Urinary bladder (tissue), 3 donors: ENCODE measurements at regions not wholly inside any gene's neighbourhood (a gene's known extent, or its start where the extent isn't known, plus 50 kb on each side); places are given as distances from the start of the nearest gene placed in this dataset.

Experiments
- DNase-seq: peaks from one replicate; pipeline ENCODE4 v3.0.0-alpha.2; 2015; ENCODE audit errors: extremely low spot score
- H3K27ac ChIP-seq: one replicate; pipeline ENCODE4 v1.5.1; 2013; ENCODE audit warnings: low read depth, mild to moderate bottlenecking, moderate library complexity
- H3K36me3 ChIP-seq: one replicate; pipeline ENCODE4 v1.6.1; 2013; ENCODE audit warnings: mild to moderate bottlenecking, moderate library complexity; ENCODE audit not compliant: insufficient read depth
- H3K4me1 ChIP-seq: one replicate; pipeline ENCODE4 v1.6.1; 2013; ENCODE audit warnings: mild to moderate bottlenecking, moderate library complexity; ENCODE audit not compliant: insufficient read depth
- H3K4me3 ChIP-seq: one replicate; pipeline ENCODE4 v1.5.1; 2013; ENCODE audit warnings: low read depth, low read length
- WGBS: extraction: QIAGEN DNeasy Blood & Tissue Kit; methylation state at CpG from one replicate; pipeline ENCODE4 v1.1.7; 2013; 5-methylcytosine and 5-hydroxymethylcytosine counted together
- donor health status: healthy with polysubstance abuse.
- donor health status: healthy.

DNA sequence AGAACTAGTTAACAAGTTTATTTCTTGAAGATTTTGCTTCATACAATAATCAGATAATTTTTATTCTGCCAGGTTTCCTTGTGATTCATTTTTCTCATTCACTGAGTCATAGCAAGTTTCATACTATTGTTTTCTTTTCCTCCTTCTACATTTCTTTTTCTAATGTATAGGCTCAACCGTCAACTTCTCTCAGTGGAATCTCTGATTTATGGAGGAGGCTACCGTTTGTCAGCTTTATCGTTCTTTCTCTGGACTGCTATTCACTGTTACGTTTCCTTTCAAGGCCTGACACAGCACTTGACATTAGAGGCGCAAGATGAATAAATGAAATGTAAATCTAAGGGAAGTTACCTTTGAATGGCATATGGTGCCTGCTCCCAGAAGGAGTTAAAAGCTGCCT is 284.3 kb upstream of the NR5A2 start:
- WGBS = 35% methylated on average over 5 of the region's 5 CpGs
- Histone ChIP-seq H3K4me3 (no peak overlapping the region), H3K36me3 (no peaks in the 10 kb centered on the region), H3K27ac (no peak overlapping the region), H3K4me1 (no peaks in the 10 kb centered on the region)
- DNase-seq = no peak

DNA sequence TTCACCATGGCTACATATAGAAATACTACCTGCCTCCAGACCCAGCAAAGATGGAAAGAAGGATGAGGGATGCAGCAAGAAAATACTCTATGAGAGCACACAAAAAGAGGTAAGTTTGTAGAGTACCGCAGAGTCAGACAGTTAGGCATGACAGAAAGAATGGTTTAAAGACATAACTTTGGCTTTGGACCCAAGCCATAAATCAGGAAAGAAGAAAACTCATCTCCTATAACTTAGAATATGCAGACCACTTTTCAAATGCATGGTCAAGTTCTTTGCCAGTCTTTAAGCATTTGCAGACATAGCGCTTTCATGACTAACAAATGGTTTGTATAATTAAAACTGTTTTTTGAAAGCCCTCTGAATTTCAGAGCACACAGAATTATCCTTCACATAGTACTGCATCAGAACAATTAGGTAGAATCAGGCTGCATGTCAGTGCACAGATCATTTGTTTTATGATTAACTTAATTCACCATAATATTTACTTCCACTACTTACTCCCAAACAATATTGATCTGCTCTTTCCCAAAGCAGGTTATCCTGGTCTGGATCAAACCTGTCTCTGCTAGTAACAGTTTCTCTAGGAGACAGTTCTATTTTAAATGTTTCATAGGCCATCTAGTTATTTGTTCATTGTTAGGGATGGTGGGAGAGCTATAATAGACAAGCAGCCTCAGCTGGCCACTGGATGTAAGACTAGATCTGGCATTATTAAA is 280.7 kb upstream of the NR5A2 start:
- H3K4me1 ChIP-seq = no peaks in the 10 kb centered on the region
- no peaks in the 10 kb centered on the region for H3K36me3 ChIP-seq
- no peak overlapping the region for H3K4me3 ChIP-seq
- no peak for DNase-seq
- H3K27ac ChIP-seq = no peak overlapping the region
- WGBS = 95% methylated on average over 2 of the region's 2 CpGs

DNA sequence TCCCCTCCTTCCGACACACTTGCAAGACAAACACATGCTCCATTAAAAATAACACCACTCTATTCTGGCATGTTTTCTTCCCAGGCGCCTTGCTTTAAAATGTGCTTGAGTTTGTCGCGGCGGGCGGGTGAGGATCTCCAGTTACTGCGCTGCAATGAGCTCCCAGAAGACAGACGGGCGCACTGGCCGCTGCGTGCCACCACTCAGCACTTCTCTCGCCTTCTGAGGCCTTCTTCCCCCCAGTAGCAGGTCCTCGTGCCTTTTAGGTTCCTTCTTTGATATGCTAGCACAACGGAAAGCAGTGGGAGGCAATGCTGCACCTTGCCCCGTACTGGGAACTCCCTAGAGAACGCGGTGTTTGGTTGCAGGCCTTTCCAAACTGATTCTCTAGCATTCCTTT is 279.5 kb upstream of the NR5A2 start:
- H3K27ac ChIP-seq = no peak overlapping the region
- H3K4me1 ChIP-seq = no peaks in the 10 kb centered on the region
- no peaks in the 10 kb centered on the region for H3K36me3 ChIP-seq
- DNase-seq = no peak
- WGBS = 27% methylated on average over 17 of the region's 17 CpGs
- no peak overlapping the region for H3K4me3 ChIP-seq

GRCh38 chr1:199751506-199751905 is 276.0 kb upstream of the NR5A2 start:
- no peak overlapping the region for H3K4me3 ChIP-seq
- DNase-seq = no peak
- no peaks in the 10 kb centered on the region for H3K36me3 ChIP-seq
- H3K27ac ChIP-seq = no peak overlapping the region
- WGBS = 79% methylated on average over 5 of the region's 5 CpGs
- H3K4me1 ChIP-seq = no peaks in the 10 kb centered on the region

GRCh38 chr1:199751962-199752687 is 275.4 kb upstream of the NR5A2 start:
- no peak for DNase-seq
- no peaks in the 10 kb centered on the region for H3K4me1 ChIP-seq
- H3K4me3 ChIP-seq = no peak overlapping the region
- 73% methylated on average over 4 of the region's 4 CpGs for WGBS
- H3K36me3 ChIP-seq = no peaks in the 10 kb centered on the region
- H3K27ac ChIP-seq = no peak overlapping the region

DNA sequence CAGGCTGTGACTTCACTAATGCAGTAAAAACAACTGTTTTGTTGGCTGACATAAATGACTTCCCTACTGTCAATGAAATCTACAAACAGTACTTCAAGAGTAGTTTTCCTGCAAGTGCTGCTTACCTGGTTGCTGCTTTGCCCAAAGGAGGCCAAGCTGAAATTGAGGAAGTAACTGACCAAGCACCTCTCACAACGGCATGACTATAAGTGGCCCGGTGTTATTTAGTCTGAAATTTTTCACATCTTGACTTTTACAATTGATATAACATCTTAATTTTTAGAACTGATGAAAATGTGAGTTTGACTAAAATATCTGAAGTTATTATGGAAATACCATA is 274.9 kb upstream of the NR5A2 start:
- H3K4me1 ChIP-seq = no peaks in the 10 kb centered on the region
- WGBS = 90% methylated on average over 2 of the region's 2 CpGs
- DNase-seq = no peak
- no peak overlapping the region for H3K27ac ChIP-seq
- no peaks in the 10 kb centered on the region for H3K36me3 ChIP-seq
- no peak overlapping the region for H3K4me3 ChIP-seq

GRCh38 chr1:199753513-199753912 is 274.0 kb upstream of the NR5A2 start:
- no peaks in the 10 kb centered on the region for H3K4me1 ChIP-seq
- WGBS = 91% methylated on average over 2 of the region's 2 CpGs
- DNase-seq = no peak
- no peak overlapping the region for H3K27ac ChIP-seq
- H3K36me3 ChIP-seq = no peaks in the 10 kb centered on the region
- no peak overlapping the region for H3K4me3 ChIP-seq

DNA sequence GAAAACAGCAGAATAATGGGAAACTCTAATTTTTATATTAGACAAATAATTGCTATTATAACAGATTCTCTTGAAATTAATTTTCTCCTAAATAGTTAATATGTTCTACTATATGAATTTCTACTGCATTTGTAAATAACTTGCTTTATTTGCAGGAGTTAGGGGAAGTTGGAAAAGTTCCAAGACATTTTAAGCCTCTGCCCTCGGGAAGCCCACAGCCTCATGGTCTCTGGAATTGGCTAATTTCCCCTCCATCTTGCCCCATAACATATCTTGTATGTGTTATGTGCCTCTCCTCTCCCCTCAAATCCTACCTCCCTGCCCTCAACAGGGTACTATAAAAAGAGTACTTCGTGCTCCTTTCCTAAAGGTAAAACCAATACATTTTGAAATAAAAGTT is 271.4 kb upstream of the NR5A2 start:
- no peaks in the 10 kb centered on the region for H3K4me1 ChIP-seq
- no peak overlapping the region for H3K4me3 ChIP-seq
- 33% methylated on average over 2 of the region's 2 CpGs for WGBS
- H3K36me3 ChIP-seq = no peaks in the 10 kb centered on the region
- DNase-seq = no peak
- H3K27ac ChIP-seq = no peak overlapping the region

DNA sequence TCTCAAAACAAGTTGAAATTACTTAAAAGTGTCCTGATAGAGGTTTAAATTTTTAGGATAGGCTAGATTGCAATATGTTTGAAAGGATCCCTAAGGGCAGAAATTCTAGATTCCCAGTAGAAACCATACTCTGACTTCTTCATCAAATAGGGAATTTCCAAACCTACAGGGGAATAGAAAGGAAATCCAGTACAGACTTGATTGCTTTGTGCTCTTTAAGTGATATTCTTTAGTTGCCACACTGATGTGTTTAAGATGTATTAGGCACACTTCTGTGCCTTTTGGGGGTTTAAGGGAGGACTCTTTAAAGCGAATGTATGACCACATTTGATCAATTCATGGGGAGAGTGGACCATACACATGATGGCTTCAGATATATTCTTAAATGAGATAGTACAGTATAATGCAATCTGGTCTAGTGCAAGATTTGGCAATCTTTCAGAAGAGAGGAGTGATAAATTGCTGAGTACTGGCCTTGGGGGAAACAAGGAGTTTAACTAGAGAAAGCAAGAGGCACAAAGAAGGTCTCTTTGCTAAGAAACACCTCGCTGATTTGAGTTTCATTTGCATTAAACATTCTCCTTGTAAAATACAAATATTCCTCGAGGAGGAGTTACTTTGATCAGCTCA is 268.8 kb upstream of the NR5A2 start:
- no peak overlapping the region for H3K27ac ChIP-seq
- WGBS = 61% methylated on average over 3 of the region's 3 CpGs
- H3K36me3 ChIP-seq = no peaks in the 10 kb centered on the region
- H3K4me1 ChIP-seq = no peaks in the 10 kb centered on the region
- H3K4me3 ChIP-seq = no peak overlapping the region
- no peak for DNase-seq

- WGBS = 69% methylated on average over 3 of the region's 3 CpGs
These were observed 268.2 kb upstream of the NR5A2 start for GRCh38 chr1:199759268-199759730.

GRCh38 chr1:199762572-199762971 is 264.9 kb upstream of the NR5A2 start:
- H3K4me1 ChIP-seq = no peaks in the 10 kb centered on the region
- no peak overlapping the region for H3K27ac ChIP-seq
- H3K4me3 ChIP-seq = no peak overlapping the region
- no peak for DNase-seq
- H3K36me3 ChIP-seq = no peaks in the 10 kb centered on the region
- WGBS = 63% methylated on average over 5 of the region's 5 CpGs

More at GRCh38 chr1:199759268-199759730, 268.2 kb upstream of the NR5A2 start:
- Histone ChIP-seq H3K4me1 (no peaks in the 10 kb centered on the region), H3K4me3 (no peak overlapping the region), H3K27ac (no peak overlapping the region), H3K36me3 (no peaks in the 10 kb centered on the region)
- no peak for DNase-seq

DNA sequence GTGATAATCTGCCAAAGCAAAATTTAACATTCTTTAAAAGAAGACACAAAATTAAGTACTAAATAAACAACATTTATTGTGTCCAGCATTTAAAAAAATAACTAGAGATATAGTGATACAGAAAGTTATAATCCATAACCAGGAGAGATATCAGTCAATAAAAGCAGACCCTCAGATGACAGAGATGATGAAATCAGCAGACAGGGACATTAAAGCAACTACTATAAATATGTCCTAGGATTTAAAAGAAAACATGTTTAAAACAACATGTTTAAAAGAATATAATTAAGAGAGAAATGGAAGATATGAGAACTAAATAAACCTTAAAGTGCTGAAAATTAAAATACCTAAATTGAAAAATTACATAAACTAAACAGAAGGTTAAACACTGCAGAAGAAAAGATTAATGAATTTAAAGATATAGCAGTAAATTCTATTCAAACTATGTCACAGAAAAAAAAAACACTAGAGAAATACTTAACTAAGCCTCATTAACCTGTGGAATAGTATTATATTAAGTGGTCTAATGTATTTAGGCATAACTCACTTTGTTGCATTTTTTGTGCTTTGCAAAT is 261.2 kb upstream of the NR5A2 start:
- Histone ChIP-seq H3K27ac (no peak overlapping the region), H3K36me3 (no peaks in the 10 kb centered on the region)
- DNase-seq = no peak

DNA sequence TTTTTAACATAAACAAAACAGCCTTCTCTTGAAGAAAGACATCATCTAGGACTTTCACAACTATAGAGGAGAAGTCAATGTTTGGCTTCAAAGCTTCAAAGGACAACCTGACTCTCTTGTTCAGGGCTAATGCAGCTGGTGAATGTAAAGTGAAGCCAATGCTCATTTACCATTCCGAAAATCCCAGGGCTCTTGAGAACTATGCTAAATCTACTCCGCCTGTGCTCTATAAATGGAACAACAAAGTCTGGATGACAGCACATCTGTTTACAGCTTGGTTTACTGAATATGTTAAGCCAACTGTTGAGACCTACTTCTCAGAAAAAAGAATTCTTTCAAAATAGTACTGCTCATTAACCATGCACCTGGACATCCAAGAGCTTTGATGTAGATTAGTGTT is 259.8 kb upstream of the NR5A2 start:
- Histone ChIP-seq H3K4me3 (no peak overlapping the region), H3K4me1 (no peaks in the 10 kb centered on the region), H3K36me3 (no peaks in the 10 kb centered on the region), H3K27ac (no peak overlapping the region)
- no peak for DNase-seq
- 85% methylated on average over 2 of the region's 2 CpGs for WGBS

More for the DNA sequence above, 261.2 kb upstream of the NR5A2 start:
- Histone ChIP-seq H3K4me1 (no peaks in the 10 kb centered on the region), H3K4me3 (no peak overlapping the region)
